ENCODE measurements at regions not wholly inside any gene's neighbourhood (a gene's known extent, or its start where the extent isn't known, plus 50 kb on each side); places are given as distances from the start of the nearest gene placed in this dataset.

DNA sequence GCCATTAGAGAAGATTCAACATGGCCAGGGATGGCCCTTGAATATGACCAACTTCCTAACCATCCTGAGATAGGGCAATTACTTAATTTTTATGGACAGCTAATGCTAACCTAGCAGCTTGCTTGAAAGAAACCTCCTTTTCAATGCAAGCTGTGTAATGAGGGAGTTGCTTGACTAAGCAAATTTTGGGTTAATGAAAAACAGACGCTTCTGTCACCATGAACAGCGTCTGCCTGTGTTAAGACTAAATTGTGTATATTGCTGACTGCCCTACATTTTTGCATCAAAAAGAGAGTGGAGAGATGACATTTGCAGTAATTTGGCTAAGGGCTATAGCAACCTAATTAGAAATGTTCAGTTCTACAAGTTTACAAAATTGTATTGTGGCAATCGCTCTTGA is 319.2 kb upstream of the LRATD1 start:
- no peaks in the 10 kb centered on the region for H3K36me3 ChIP-seq (ENCODE audit: insufficient read depth, insufficient read length, low read length)
- no peaks in the 10 kb centered on the region for H3K27me3 ChIP-seq (ENCODE audit: insufficient read depth, insufficient read length)
- H3K9me3 ChIP-seq (ENCODE audit: insufficient read depth, low read length): no peaks in the 10 kb centered on the region
- DNase-seq (ENCODE audit: low read depth, low spot score): no peak
- TF ChIP-seq YY1 (IDR thresholded peaks at IDR 0.05; ENCODE audit: insufficient read depth, insufficient read length) (no peak), ZNF274 (IDR thresholded peaks at IDR 0.05; ENCODE audit: low read depth, low read length) (no peak)
- H3K9ac ChIP-seq (ENCODE audit: insufficient read length, low read depth): no peak overlapping the region
- no peaks in the 10 kb centered on the region for H3K4me1 ChIP-seq (ENCODE audit: insufficient read depth, insufficient read length)
- no peak overlapping the region for H3K4me3 ChIP-seq (ENCODE audit: insufficient read length, low read depth)

DNA sequence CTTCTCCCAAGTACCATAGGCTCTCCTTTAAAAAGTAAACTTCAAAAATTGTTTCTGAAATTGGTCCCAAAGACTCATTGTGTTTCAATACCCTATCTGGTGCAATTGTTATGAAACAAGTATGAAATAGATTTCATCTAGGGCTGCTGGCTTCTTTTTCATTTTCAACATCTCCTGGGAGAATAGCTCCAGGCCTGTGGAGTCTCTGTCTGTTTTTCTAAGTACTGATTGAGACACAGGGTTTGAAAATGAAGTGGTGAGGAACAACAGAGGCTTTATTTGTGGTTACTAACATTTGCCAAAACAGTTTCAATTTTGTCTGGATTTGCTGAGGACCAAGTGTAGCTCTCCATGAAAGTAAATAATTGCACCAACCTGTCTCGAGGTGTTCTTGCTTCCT is 315.9 kb upstream of the LRATD1 start:
- Histone ChIP-seq H3K4me1 (ENCODE audit: insufficient read depth, insufficient read length) (no peaks in the 10 kb centered on the region), H3K4me3 (ENCODE audit: insufficient read length, low read depth) (no peak overlapping the region), H3K9ac (ENCODE audit: insufficient read length, low read depth) (no peak overlapping the region), H3K27me3 (ENCODE audit: insufficient read depth, insufficient read length) (no peaks in the 10 kb centered on the region), H3K9me3 (ENCODE audit: insufficient read depth, low read length) (no peaks in the 10 kb centered on the region), H3K36me3 (ENCODE audit: insufficient read depth, insufficient read length, low read length) (no peaks in the 10 kb centered on the region)
- TF ChIP-seq SUZ12 (IDR thresholded peaks at IDR 0.05; ENCODE audit: extremely low read depth, insufficient read depth, insufficient read length): no peak
- no peak for DNase-seq (ENCODE audit: low read depth, low spot score)

DNA sequence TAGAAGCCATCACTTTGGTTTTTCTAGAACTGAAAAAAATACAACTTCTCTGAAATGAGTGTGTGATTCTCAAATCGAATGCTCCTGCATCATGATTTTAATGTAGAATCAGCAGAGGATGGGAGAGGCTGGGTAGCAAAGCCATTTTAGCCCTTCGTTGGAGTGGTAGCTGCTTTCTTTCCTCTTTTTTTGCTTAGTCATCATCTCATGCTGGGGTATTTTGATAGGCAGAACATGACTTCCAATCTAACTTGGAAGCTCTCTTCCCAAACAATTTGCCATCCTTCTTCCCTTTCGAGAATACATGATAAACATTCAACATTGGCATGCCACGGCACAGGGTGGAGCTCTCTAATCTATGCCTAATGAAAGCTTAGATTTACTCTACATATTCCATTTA is 311.2 kb upstream of the LRATD1 start:
- TF ChIP-seq SUZ12 (IDR thresholded peaks at IDR 0.05; ENCODE audit: extremely low read depth, insufficient read depth, insufficient read length) (no peak), ZNF274 (IDR thresholded peaks at IDR 0.05; ENCODE audit: low read depth, low read length) (no peak), YY1 (IDR thresholded peaks at IDR 0.05; ENCODE audit: insufficient read depth, insufficient read length) (no peak)
- Histone ChIP-seq H3K9me3 (ENCODE audit: insufficient read depth, low read length) (no peaks in the 10 kb centered on the region), H3K4me1 (ENCODE audit: insufficient read depth, insufficient read length) (no peaks in the 10 kb centered on the region), H3K36me3 (ENCODE audit: insufficient read depth, insufficient read length, low read length) (no peaks in the 10 kb centered on the region), H3K27me3 (ENCODE audit: insufficient read depth, insufficient read length) (no peaks in the 10 kb centered on the region), H3K4me3 (ENCODE audit: insufficient read length, low read depth) (no peak overlapping the region), H3K9ac (ENCODE audit: insufficient read length, low read depth) (no peak overlapping the region)
- no peak for DNase-seq (ENCODE audit: low read depth, low spot score)

DNA sequence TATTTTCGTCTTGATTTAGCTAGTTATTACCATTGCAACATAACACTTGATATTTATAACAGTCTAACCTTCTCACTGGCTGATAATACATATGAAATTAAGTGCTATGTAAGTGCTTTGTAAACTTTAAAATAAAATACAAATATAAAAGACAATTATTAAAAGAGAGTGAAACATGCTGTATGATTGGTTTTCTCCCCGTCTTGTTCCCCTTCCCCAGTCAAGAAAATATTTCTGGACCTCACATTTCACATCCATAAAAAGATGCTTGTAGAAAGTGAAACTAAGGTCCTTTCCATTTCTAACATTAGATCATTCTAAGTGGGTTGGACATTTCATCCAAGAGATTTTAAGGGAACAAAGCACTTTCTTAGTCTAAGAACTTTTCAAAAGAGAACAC is 310.2 kb upstream of the LRATD1 start:
- H3K27me3 ChIP-seq (ENCODE audit: insufficient read depth, insufficient read length): no peaks in the 10 kb centered on the region
- no peak for DNase-seq (ENCODE audit: low read depth, low spot score)
- H3K36me3 ChIP-seq (ENCODE audit: insufficient read depth, insufficient read length, low read length): no peaks in the 10 kb centered on the region
- H3K4me3 ChIP-seq (ENCODE audit: insufficient read length, low read depth): no peak overlapping the region
- TF ChIP-seq YY1 (IDR thresholded peaks at IDR 0.05; ENCODE audit: insufficient read depth, insufficient read length) (no peak), ZNF274 (IDR thresholded peaks at IDR 0.05; ENCODE audit: low read depth, low read length) (no peak), SUZ12 (IDR thresholded peaks at IDR 0.05; ENCODE audit: extremely low read depth, insufficient read depth, insufficient read length) (no peak)
- H3K4me1 ChIP-seq (ENCODE audit: insufficient read depth, insufficient read length): no peaks in the 10 kb centered on the region
- H3K9ac ChIP-seq (ENCODE audit: insufficient read length, low read depth): no peak overlapping the region
- no peaks in the 10 kb centered on the region for H3K9me3 ChIP-seq (ENCODE audit: insufficient read depth, low read length)

DNA sequence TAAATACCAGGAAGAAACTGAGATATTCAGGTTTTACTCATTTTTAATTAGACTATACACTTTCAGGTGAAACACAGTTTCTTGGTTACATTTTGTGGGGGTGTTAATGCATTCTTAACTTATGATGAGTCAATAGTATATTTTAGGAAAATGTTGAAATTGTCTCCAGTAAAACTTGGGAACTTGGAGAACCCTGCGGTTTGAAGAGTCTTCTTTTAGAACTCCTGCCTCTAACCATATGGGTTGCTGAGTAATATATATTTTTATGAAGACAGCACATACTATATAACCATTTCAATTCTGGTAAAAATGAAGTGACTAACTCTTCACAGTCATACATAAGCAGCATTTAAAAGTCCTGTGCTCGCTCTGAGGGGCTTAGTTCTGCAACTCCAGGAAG is 308.2 kb upstream of the LRATD1 start:
- H3K27me3 ChIP-seq (ENCODE audit: insufficient read depth, insufficient read length): no peaks in the 10 kb centered on the region
- no peak overlapping the region for H3K9ac ChIP-seq (ENCODE audit: insufficient read length, low read depth)
- DNase-seq (ENCODE audit: low read depth, low spot score): no peak
- H3K4me3 ChIP-seq (ENCODE audit: insufficient read length, low read depth): no peak overlapping the region
- H3K9me3 ChIP-seq (ENCODE audit: insufficient read depth, low read length): no peaks in the 10 kb centered on the region
- TF ChIP-seq YY1 (IDR thresholded peaks at IDR 0.05; ENCODE audit: insufficient read depth, insufficient read length) (no peak), SUZ12 (IDR thresholded peaks at IDR 0.05; ENCODE audit: extremely low read depth, insufficient read depth, insufficient read length) (no peak), ZNF274 (IDR thresholded peaks at IDR 0.05; ENCODE audit: low read depth, low read length) (no peak)
- H3K4me1 ChIP-seq (ENCODE audit: insufficient read depth, insufficient read length): no peaks in the 10 kb centered on the region
- no peaks in the 10 kb centered on the region for H3K36me3 ChIP-seq (ENCODE audit: insufficient read depth, insufficient read length, low read length)

DNA sequence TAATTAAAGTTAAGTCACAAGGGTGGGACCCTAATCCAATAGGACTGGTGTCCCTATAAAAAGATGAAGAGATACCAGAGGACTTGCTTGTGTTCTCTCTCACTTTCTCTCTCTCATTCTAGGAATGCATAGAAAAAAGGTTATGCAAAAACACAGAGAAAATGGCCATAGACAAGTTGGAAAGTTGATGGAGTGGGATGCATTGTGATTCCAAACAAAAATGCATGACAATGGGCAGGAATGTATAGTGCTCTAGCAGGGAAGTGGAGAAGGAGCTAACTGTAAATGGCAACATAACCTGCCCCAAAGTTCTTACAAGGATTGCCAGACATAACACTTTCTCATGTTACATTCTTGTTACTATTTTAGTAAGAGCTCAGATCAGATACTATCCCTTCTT is 301.6 kb upstream of the LRATD1 start:
- no peaks in the 10 kb centered on the region for H3K4me1 ChIP-seq (ENCODE audit: insufficient read depth, insufficient read length)
- no peaks in the 10 kb centered on the region for H3K9me3 ChIP-seq (ENCODE audit: insufficient read depth, low read length)
- no peaks in the 10 kb centered on the region for H3K27me3 ChIP-seq (ENCODE audit: insufficient read depth, insufficient read length)
- TF ChIP-seq SUZ12 (IDR thresholded peaks at IDR 0.05; ENCODE audit: extremely low read depth, insufficient read depth, insufficient read length) (no peak), YY1 (IDR thresholded peaks at IDR 0.05; ENCODE audit: insufficient read depth, insufficient read length) (no peak), ZNF274 (IDR thresholded peaks at IDR 0.05; ENCODE audit: low read depth, low read length) (no peak)
- peak; percentile 44 for DNase-seq (ENCODE audit: low read depth, low spot score)
- H3K9ac ChIP-seq (ENCODE audit: insufficient read length, low read depth): no peak overlapping the region
- no peak overlapping the region for H3K4me3 ChIP-seq (ENCODE audit: insufficient read length, low read depth)
- no peaks in the 10 kb centered on the region for H3K36me3 ChIP-seq (ENCODE audit: insufficient read depth, insufficient read length, low read length)

DNA sequence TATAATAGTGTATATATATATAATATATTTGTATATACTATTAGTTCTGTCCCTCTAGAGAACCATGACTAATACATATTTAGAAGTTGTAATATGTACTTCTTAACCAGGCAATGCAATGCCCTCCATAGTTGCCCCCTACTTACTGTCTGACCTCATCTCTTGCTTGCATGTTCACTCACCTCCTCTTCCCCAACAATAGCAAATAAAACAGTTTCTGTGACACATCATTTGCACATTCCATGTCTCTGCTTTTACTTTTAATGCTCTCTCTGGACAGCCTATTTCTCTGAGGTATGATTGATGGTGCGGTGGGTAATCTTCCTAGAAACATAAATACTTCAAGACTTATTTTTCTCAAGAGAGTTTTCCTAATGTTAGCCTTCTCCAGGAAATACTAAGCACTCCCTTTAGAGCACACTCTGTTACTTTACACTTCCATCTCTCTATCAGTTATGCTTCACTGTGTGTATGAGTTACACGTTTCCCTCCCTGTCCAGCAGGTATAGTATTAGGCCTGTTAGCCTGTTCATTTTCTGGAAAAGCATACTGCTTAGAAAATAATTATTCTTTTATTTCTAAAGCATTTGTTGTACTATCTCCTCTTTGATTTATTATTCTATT is 295.6 kb upstream of the LRATD1 start:
- Histone ChIP-seq H3K27me3 (ENCODE audit: insufficient read depth, insufficient read length) (no peaks in the 10 kb centered on the region), H3K4me3 (ENCODE audit: insufficient read length, low read depth) (no peak overlapping the region), H3K36me3 (ENCODE audit: insufficient read depth, insufficient read length, low read length) (no peaks in the 10 kb centered on the region), H3K4me1 (ENCODE audit: insufficient read depth, insufficient read length) (no peaks in the 10 kb centered on the region), H3K9ac (ENCODE audit: insufficient read length, low read depth) (no peak overlapping the region), H3K9me3 (ENCODE audit: insufficient read depth, low read length) (no peaks in the 10 kb centered on the region)
- no peak for DNase-seq (ENCODE audit: low read depth, low spot score)
- TF ChIP-seq YY1 (IDR thresholded peaks at IDR 0.05; ENCODE audit: insufficient read depth, insufficient read length) (no peak), SUZ12 (IDR thresholded peaks at IDR 0.05; ENCODE audit: extremely low read depth, insufficient read depth, insufficient read length) (no peak), ZNF274 (IDR thresholded peaks at IDR 0.05; ENCODE audit: low read depth, low read length) (no peak)

DNA sequence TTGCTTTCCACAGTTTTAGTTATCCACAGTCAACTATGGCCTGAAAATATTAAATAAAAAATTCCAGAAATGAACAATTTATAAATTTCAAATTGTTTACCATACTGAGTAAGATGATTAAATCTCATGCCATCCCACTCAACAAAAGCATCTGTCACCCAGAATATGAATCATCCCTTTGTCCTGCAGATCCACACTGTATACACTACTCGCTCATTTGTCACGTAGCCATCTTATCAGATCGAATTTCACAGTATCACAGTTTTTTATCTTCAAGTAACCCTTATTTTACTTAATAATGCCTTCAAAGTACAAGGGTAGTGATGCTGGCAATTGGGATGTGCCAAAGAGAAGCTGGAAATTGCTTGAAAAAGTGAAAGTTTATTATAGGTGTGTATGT is 291.8 kb upstream of the LRATD1 start:
- H3K4me1 ChIP-seq (ENCODE audit: insufficient read depth, insufficient read length): no peaks in the 10 kb centered on the region
- H3K9ac ChIP-seq (ENCODE audit: insufficient read length, low read depth): no peak overlapping the region
- H3K4me3 ChIP-seq (ENCODE audit: insufficient read length, low read depth): no peak overlapping the region
- H3K9me3 ChIP-seq (ENCODE audit: insufficient read depth, low read length): no peaks in the 10 kb centered on the region
- H3K36me3 ChIP-seq (ENCODE audit: insufficient read depth, insufficient read length, low read length): no peaks in the 10 kb centered on the region
- H3K27me3 ChIP-seq (ENCODE audit: insufficient read depth, insufficient read length): no peaks in the 10 kb centered on the region
- no peak for TF ChIP-seq ZNF274 (IDR thresholded peaks at IDR 0.05; ENCODE audit: low read depth, low read length)
- no peak for TF ChIP-seq SUZ12 (IDR thresholded peaks at IDR 0.05; ENCODE audit: extremely low read depth, insufficient read depth, insufficient read length)
- TF ChIP-seq YY1 (IDR thresholded peaks at IDR 0.05; ENCODE audit: insufficient read depth, insufficient read length): no peak
- DNase-seq (ENCODE audit: low read depth, low spot score): no peak

All from NT2/D1 (cell line).